Mammary epithelial cell (primary cell): ENCODE measurements at regions not wholly inside any gene's neighbourhood (a gene's known extent, or its start where the extent isn't known, plus 50 kb on each side); places are given as distances from the start of the nearest gene placed in this dataset.

Source experiments
- EZH2 ChIP-seq: IDR thresholded peaks from 2 replicates; pipeline ENCODE4 v1.6.1; 2012; ENCODE audit warnings: low read length, inconsistent platforms, borderline replicate concordance
- TF ChIP-seq, protein P1 (sequence below), 2 donors: IDR thresholded peaks in 1 of 2; conservative IDR thresholded peaks in 1 of 2; 2 replicates each; pipeline ENCODE4 v1.5.1; 2011 to 2012; ENCODE audit warnings: inconsistent platforms in 2 of 2, low read length in 2 of 2, mild to moderate bottlenecking in 2 of 2, control low read depth in 1 of 2, low read depth in 1 of 2; ENCODE audit not compliant: insufficient read depth in 1 of 2; ENCODE audit errors: extremely low read depth in 1 of 2

DNA sequence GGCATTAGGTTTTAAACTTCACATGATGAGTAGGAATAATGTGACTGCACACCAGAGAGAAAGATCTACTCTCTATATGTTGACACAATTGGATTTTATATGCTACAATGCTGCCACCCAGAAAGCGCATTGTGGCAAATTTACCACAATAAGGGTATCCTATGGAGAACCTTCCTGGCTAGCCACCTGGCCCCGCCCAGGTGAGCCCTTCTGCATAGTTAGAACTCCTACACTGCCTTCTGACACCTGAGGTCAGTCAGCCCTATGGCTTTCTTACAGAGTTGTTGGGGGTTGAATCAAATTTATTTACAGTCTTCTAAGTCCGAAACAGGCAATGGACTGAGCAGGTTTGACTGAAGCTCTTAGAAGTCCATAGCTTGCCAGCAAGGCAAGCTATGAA lies 153.8 kb upstream of the S100G start:
- TF ChIP-seq, protein P1, sequence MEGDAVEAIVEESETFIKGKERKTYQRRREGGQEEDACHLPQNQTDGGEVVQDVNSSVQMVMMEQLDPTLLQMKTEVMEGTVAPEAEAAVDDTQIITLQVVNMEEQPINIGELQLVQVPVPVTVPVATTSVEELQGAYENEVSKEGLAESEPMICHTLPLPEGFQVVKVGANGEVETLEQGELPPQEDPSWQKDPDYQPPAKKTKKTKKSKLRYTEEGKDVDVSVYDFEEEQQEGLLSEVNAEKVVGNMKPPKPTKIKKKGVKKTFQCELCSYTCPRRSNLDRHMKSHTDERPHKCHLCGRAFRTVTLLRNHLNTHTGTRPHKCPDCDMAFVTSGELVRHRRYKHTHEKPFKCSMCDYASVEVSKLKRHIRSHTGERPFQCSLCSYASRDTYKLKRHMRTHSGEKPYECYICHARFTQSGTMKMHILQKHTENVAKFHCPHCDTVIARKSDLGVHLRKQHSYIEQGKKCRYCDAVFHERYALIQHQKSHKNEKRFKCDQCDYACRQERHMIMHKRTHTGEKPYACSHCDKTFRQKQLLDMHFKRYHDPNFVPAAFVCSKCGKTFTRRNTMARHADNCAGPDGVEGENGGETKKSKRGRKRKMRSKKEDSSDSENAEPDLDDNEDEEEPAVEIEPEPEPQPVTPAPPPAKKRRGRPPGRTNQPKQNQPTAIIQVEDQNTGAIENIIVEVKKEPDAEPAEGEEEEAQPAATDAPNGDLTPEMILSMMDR (conservative IDR thresholded peaks at IDR 0.05 in 1 of 2, IDR thresholded peaks at IDR 0.05 in 1 of 2; ENCODE audit: extremely low read depth in 1 of 2, insufficient read depth in 1 of 2, low read depth in 1 of 2, low read length in 2 of 2), result no peak
- TF ChIP-seq EZH2, result no peak
